PC-9 (cell line): ENCODE measurements at regions not wholly inside any gene's neighbourhood (a gene's known extent, or its start where the extent isn't known, plus 50 kb on each side); places are given as distances from the start of the nearest gene placed in this dataset.

Experiments
- EZH2 ChIP-seq: fragments of 200-600 bp; sonication (generic); IDR thresholded peaks from 2 replicates; pipeline ENCODE4 v1.8.0; 2017; ENCODE audit warnings: antibody characterized with exemption, low read depth
- TF ChIP-seq, protein P1 (sequence below): fragments of 200-600 bp; sonication (generic); conservative IDR thresholded peaks from 2 replicates; pipeline ENCODE4 v1.6.1; 2017; ENCODE audit warnings: mixed run types, antibody characterized with exemption, mild to moderate bottlenecking, moderate library complexity

DNA sequence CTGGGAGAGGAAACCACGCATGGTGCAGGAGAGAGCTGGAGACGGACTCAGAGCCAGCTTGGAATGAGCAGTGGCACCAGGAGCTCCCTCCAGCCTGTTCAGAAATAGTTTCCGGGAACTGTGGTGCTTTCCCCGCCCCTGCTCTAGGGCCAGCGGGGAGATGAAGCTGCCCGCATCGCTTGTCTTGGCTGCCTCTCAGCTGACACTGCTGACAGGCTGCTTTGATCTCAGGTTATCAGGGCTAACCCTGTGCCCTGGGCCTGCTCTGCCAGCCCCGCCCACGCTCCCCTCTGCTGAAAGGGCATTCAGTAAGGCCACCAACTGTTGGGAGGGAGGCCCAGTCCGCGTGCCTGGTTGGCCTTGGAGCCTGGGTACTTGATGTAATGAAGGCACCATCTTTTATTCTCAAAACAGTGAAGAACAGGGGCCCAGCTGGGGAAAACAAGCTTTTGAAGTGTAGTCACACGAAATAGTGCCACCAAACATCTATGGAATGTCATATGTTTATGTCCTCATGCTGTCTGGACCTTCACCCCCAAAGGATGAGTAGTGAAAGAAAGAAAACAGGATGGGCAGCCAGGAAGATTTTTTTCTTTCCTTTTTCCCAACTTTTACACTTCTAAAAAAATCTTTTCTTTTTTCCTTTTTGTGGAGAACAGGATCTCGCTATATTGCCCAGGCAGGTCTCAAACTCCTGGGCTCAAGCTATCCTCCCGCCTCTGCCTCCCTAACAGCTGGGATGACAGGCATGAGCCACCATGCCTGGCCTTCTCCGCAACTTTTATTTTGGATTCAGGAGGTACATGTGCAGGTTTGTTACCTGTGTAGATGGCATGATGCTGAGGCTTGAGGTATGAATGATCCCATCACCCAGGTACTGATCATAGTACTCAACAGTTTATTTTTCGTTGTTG is 115.9 kb upstream of the TBX3 start:
- TF ChIP-seq, protein P1, sequence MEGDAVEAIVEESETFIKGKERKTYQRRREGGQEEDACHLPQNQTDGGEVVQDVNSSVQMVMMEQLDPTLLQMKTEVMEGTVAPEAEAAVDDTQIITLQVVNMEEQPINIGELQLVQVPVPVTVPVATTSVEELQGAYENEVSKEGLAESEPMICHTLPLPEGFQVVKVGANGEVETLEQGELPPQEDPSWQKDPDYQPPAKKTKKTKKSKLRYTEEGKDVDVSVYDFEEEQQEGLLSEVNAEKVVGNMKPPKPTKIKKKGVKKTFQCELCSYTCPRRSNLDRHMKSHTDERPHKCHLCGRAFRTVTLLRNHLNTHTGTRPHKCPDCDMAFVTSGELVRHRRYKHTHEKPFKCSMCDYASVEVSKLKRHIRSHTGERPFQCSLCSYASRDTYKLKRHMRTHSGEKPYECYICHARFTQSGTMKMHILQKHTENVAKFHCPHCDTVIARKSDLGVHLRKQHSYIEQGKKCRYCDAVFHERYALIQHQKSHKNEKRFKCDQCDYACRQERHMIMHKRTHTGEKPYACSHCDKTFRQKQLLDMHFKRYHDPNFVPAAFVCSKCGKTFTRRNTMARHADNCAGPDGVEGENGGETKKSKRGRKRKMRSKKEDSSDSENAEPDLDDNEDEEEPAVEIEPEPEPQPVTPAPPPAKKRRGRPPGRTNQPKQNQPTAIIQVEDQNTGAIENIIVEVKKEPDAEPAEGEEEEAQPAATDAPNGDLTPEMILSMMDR = no peak
- TF ChIP-seq EZH2 = no peak
